Renal pelvis (tissue), 1 donor: ENCODE measurements at regions not wholly inside any gene's neighbourhood (a gene's known extent, or its start where the extent isn't known, plus 50 kb on each side); places are given as distances from the start of the nearest gene placed in this dataset.
"Not testable (repeated sequence)": the region's sequence is repeated elsewhere in the genome, so short reads cannot be mapped to it uniquely, and the experiment has no call there.

Experiments used
- DNase-seq: peaks from one replicate; pipeline ENCODE4 v3.0.0-alpha.2; 2013

- DNase-seq, result no peak
These were observed 302.3 kb upstream of the IGFBP7 start for GRCh38 chr4:57412259-57413054.

GRCh38 chr4:57410331-57411052, 300.3 kb upstream of the IGFBP7 start:
- no peak for DNase-seq

GRCh38 chr4:57405359-57405758, 295.2 kb upstream of the IGFBP7 start:
- no peak for DNase-seq

GRCh38 chr4:57404483-57404882, 294.3 kb upstream of the IGFBP7 start:
- DNase-seq, result no peak

GRCh38 chr4:57403591-57403990, 293.4 kb upstream of the IGFBP7 start:
- no peak for DNase-seq

GRCh38 chr4:57401586-57401985, 291.4 kb upstream of the IGFBP7 start:
- no peak for DNase-seq

GRCh38 chr4:57378766-57379165, 268.6 kb upstream of the IGFBP7 start:
- no peak for DNase-seq

- no peak for DNase-seq
These were observed 264.8 kb upstream of the IGFBP7 start for GRCh38 chr4:57374866-57375595.

- DNase-seq, result no peak
These were observed 263.8 kb upstream of the IGFBP7 start for GRCh38 chr4:57373991-57374390.

- no peak for DNase-seq
These were observed 261.5 kb upstream of the IGFBP7 start for GRCh38 chr4:57371671-57372070.

GRCh38 chr4:57370691-57371090, 260.5 kb upstream of the IGFBP7 start:
- DNase-seq, result no peak

- no peak for DNase-seq
These were observed 259.3 kb upstream of the IGFBP7 start for GRCh38 chr4:57369446-57369845.

- no peak for DNase-seq
These were observed 254.1 kb upstream of the IGFBP7 start for GRCh38 chr4:57364255-57364654.

- no peak for DNase-seq
These were observed 253.2 kb upstream of the IGFBP7 start for GRCh38 chr4:57363346-57363745.

GRCh38 chr4:57360681-57361080, 250.5 kb upstream of the IGFBP7 start:
- no peak for DNase-seq

- DNase-seq, result no peak
These were observed 245.0 kb upstream of the IGFBP7 start for GRCh38 chr4:57355101-57355665.

- no peak for DNase-seq
These were observed 241.5 kb upstream of the IGFBP7 start for GRCh38 chr4:57351731-57352130.

- DNase-seq, result no peak
These were observed 234.1 kb upstream of the IGFBP7 start for GRCh38 chr4:57344296-57344695.

GRCh38 chr4:57342411-57342810, 232.2 kb upstream of the IGFBP7 start:
- DNase-seq, result no peak

- DNase-seq, result not testable (repeated sequence)
These were observed 228.7 kb upstream of the IGFBP7 start for GRCh38 chr4:57338861-57339260.

- no peak for DNase-seq
These were observed 223.5 kb upstream of the IGFBP7 start for GRCh38 chr4:57333684-57334083.

GRCh38 chr4:57331959-57332358, 221.8 kb upstream of the IGFBP7 start:
- DNase-seq, result no peak
